GM19397 (cell line): ENCODE measurements at regions not wholly inside any gene's neighbourhood (a gene's known extent, or its start where the extent isn't known, plus 50 kb on each side); places are given as distances from the start of the nearest gene placed in this dataset.

ENCODE experiments used
- ATAC-seq: cut with Tn5 transposase; IDR thresholded peaks from one replicate; pipeline ENCODE4 v1.9.1; 2021; ENCODE audit warnings: mild to moderate bottlenecking, moderate library complexity; ENCODE audit not compliant: unreplicated experiment

GRCh38 chr4:176843710-176844109 is 51.0 kb upstream of the VEGFC start:
- ATAC-seq, result no peak

GRCh38 chr4:176844448-176844847 is 51.7 kb upstream of the VEGFC start:
- ATAC-seq, result no peak

GRCh38 chr4:176845636-176846035 is 52.9 kb upstream of the VEGFC start:
- ATAC-seq, result no peak

GRCh38 chr4:176849076-176849475 is 56.4 kb upstream of the VEGFC start:
- ATAC-seq, result no peak

GRCh38 chr4:176850436-176850835 is 57.7 kb upstream of the VEGFC start:
- ATAC-seq, result no peak

- ATAC-seq, result no peak
These were observed 63.7 kb upstream of the VEGFC start for GRCh38 chr4:176856421-176856820.

GRCh38 chr4:176858839-176859238 is 66.1 kb upstream of the VEGFC start:
- ATAC-seq, result no peak

- no peak for ATAC-seq
These were observed 71.5 kb upstream of the VEGFC start for GRCh38 chr4:176864238-176864637.

GRCh38 chr4:176868676-176869075 is 76.0 kb upstream of the VEGFC start:
- no peak for ATAC-seq

- ATAC-seq, result no peak
These were observed 79.7 kb upstream of the VEGFC start for GRCh38 chr4:176872461-176872860.

- no peak for ATAC-seq
These were observed 82.2 kb upstream of the VEGFC start for GRCh38 chr4:176874721-176875445.

- no peak for ATAC-seq
These were observed 82.8 kb upstream of the VEGFC start for GRCh38 chr4:176875446-176875930.

GRCh38 chr4:176879380-176880116 is 86.8 kb upstream of the VEGFC start:
- no peak for ATAC-seq

GRCh38 chr4:176882206-176882605 is 89.5 kb upstream of the VEGFC start:
- ATAC-seq, result no peak

- ATAC-seq, result no peak
These were observed 90.4 kb upstream of the VEGFC start for GRCh38 chr4:176883108-176883550.

GRCh38 chr4:176883681-176884418 is 91.1 kb upstream of the VEGFC start:
- ATAC-seq, result no peak

GRCh38 chr4:176885224-176885623 is 92.5 kb upstream of the VEGFC start:
- ATAC-seq, result no peak

- ATAC-seq, result no peak
These were observed 93.4 kb upstream of the VEGFC start for GRCh38 chr4:176886135-176886534.

- no peak for ATAC-seq
These were observed 97.1 kb upstream of the VEGFC start for GRCh38 chr4:176889776-176890175.

GRCh38 chr4:176894498-176894897 is 101.8 kb upstream of the VEGFC start:
- no peak for ATAC-seq

- ATAC-seq, result no peak
These were observed 103.5 kb upstream of the VEGFC start for GRCh38 chr4:176896211-176896610.

GRCh38 chr4:176897226-176897625 is 104.5 kb upstream of the VEGFC start:
- no peak for ATAC-seq
